Osteoblast (primary cell): ENCODE measurements at regions not wholly inside any gene's neighbourhood (a gene's known extent, or its start where the extent isn't known, plus 50 kb on each side); places are given as distances from the start of the nearest gene placed in this dataset.

Experiments
- DNase-seq: peaks from one replicate; pipeline ENCODE4 v3.0.0; 2011; ENCODE audit warnings: low spot score, mixed read lengths; ENCODE audit not compliant: insufficient read length; ENCODE audit errors: missing footprints
- H2AFZ ChIP-seq: 2 replicates; pipeline ENCODE4 v1.6.0; 2011; ENCODE audit warnings: mild to moderate bottlenecking, low read length
- H3K27ac ChIP-seq: 2 replicates; pipeline ENCODE4 v1.5.1; 2011; ENCODE audit warnings: mild to moderate bottlenecking, low read depth, low read length, moderate library complexity
- H3K27me3 ChIP-seq: 2 replicates; pipeline ENCODE4 v1.6.0; 2012; ENCODE audit warnings: mild to moderate bottlenecking, control low read depth, inconsistent platforms, low read length, moderate library complexity; ENCODE audit not compliant: insufficient read depth
- H3K36me3 ChIP-seq: 2 replicates; pipeline ENCODE4 v1.5.1; 2011; ENCODE audit warnings: mild to moderate bottlenecking, low read length, control low read depth, moderate library complexity; ENCODE audit not compliant: insufficient read depth
- H3K4me1 ChIP-seq: 2 replicates; pipeline ENCODE4 v1.5.1; 2011; ENCODE audit warnings: mild to moderate bottlenecking, low read length, control low read depth, moderate library complexity; ENCODE audit not compliant: insufficient read depth
- H3K4me2 ChIP-seq: 2 replicates; pipeline ENCODE4 v1.6.0; 2011; ENCODE audit warnings: mild to moderate bottlenecking, low read length; ENCODE audit not compliant: insufficient read depth
- H3K4me3 ChIP-seq: fragments of 200-600 bp; sonication (generic); 3 replicates; pipeline ENCODE4 v1.5.1; 2012; ENCODE audit warnings: mild to moderate bottlenecking, low read length, inconsistent platforms; ENCODE audit not compliant: insufficient read depth
- H3K79me2 ChIP-seq: 2 replicates; pipeline ENCODE4 v1.6.0; 2012; ENCODE audit warnings: mild to moderate bottlenecking, low read length, control low read depth, inconsistent platforms; ENCODE audit not compliant: insufficient read depth
- H3K9me3 ChIP-seq: 2 replicates; pipeline ENCODE4 v1.5.1; 2011; ENCODE audit warnings: low read depth, low read length, control low read depth
- H4K20me1 ChIP-seq: 2 replicates; pipeline ENCODE4 v1.6.0; 2012; ENCODE audit warnings: mild to moderate bottlenecking, low read length, control low read depth; ENCODE audit not compliant: insufficient read depth
- CTCF ChIP-seq: IDR thresholded peaks from 2 replicates; pipeline ENCODE4 v1.5.1; 2011; ENCODE audit warnings: mild to moderate bottlenecking, low read depth, low read length, moderate library complexity; ENCODE audit errors: extremely low read depth

GRCh38 chr4:34891892-34892291 lies 1352.4 kb downstream of the ARAP2 start:
- no peak overlapping the region for H3K4me2 ChIP-seq
- no peaks in the 10 kb centered on the region for H3K27me3 ChIP-seq
- no peaks in the 10 kb centered on the region for H3K79me2 ChIP-seq
- no peaks in the 10 kb centered on the region for H4K20me1 ChIP-seq
- no peaks in the 10 kb centered on the region for H3K36me3 ChIP-seq
- DNase-seq = no peak
- H3K27ac ChIP-seq = no peak overlapping the region
- no peak for TF ChIP-seq CTCF
- no peak overlapping the region for H3K4me3 ChIP-seq
- no peaks in the 10 kb centered on the region for H3K9me3 ChIP-seq
- no peaks in the 10 kb centered on the region for H3K4me1 ChIP-seq
- H2AFZ ChIP-seq = no peak overlapping the region

- H3K4me1 ChIP-seq = no peaks in the 10 kb centered on the region
Observed at GRCh38 chr4:34893382-34893781, 1350.9 kb downstream of the ARAP2 start.

GRCh38 chr4:34920032-34920431 lies 1324.3 kb downstream of the ARAP2 start:
- Histone ChIP-seq H3K27me3 (no peaks in the 10 kb centered on the region), H2AFZ (no peak overlapping the region), H3K4me1 (no peaks in the 10 kb centered on the region), H3K36me3 (no peaks in the 10 kb centered on the region), H4K20me1 (no peaks in the 10 kb centered on the region), H3K79me2 (no peaks in the 10 kb centered on the region), H3K4me2 (no peak overlapping the region), H3K9me3 (no peaks in the 10 kb centered on the region), H3K27ac (no peak overlapping the region), H3K4me3 (no peak overlapping the region)
- no peak for DNase-seq
- no peak for TF ChIP-seq CTCF

More at GRCh38 chr4:34893382-34893781, 1350.9 kb downstream of the ARAP2 start:
- Histone ChIP-seq H3K4me2 (no peak overlapping the region), H4K20me1 (no peaks in the 10 kb centered on the region), H3K27me3 (no peaks in the 10 kb centered on the region), H3K36me3 (no peaks in the 10 kb centered on the region), H3K9me3 (no peaks in the 10 kb centered on the region), H3K4me3 (no peak overlapping the region), H2AFZ (no peak overlapping the region), H3K27ac (no peak overlapping the region), H3K79me2 (no peaks in the 10 kb centered on the region)
- TF ChIP-seq CTCF = no peak
- DNase-seq = no peak

GRCh38 chr4:34921391-34921790 lies 1322.9 kb downstream of the ARAP2 start:
- DNase-seq = no peak
- H3K4me1 ChIP-seq = no peaks in the 10 kb centered on the region
- H3K27ac ChIP-seq = no peak overlapping the region
- H3K79me2 ChIP-seq = no peaks in the 10 kb centered on the region
- H2AFZ ChIP-seq = no peak overlapping the region
- no peaks in the 10 kb centered on the region for H3K9me3 ChIP-seq
- no peak for TF ChIP-seq CTCF
- no peaks in the 10 kb centered on the region for H3K36me3 ChIP-seq
- no peaks in the 10 kb centered on the region for H4K20me1 ChIP-seq
- no peak overlapping the region for H3K4me3 ChIP-seq
- no peaks in the 10 kb centered on the region for H3K27me3 ChIP-seq
- H3K4me2 ChIP-seq = no peak overlapping the region
